Panc1 (cell line): ENCODE measurements at regions not wholly inside any gene's neighbourhood (a gene's known extent, or its start where the extent isn't known, plus 50 kb on each side); places are given as distances from the start of the nearest gene placed in this dataset.
"Not testable (repeated sequence)": the region's sequence is repeated elsewhere in the genome, so short reads cannot be mapped to it uniquely, and the experiment has no call there.

Source experiments
- ATAC-seq: fragments of 200-7000 bp; cut with Tn5 transposase; 2 replicates; pipeline ENCODE4 v1.9.1; 2020; ENCODE audit warnings: mild to moderate bottlenecking, moderate library complexity
- BruUV-seq: library from RNA; stranded (reverse); fragments of 400-500 nt; replicated peaks from 2 replicates; lab custom pipeline; 2021; lab: Mats Ljungman, UMichigan
- CTCF ChIA-PET: fragments of 300-600 bp; sonication (Branson Sonifier 250); formaldehyde crosslinking; loops from one replicate; lab custom pipeline; 2022; ENCODE audit warnings: antibody characterized with exemption; lab: Charles Lee
- POLR2A ChIA-PET: fragments of 300-600 bp; sonication (Branson Sonifier 250); formaldehyde crosslinking; loops from one replicate; lab custom pipeline; 2022; ENCODE audit warnings: antibody characterized with exemption; lab: Charles Lee
- DNase-seq: peaks from one replicate; pipeline ENCODE4 v3.0.0-alpha.2; 2010; ENCODE audit warnings: low read depth, low spot score
- H3K27ac ChIP-seq: 2 replicates; pipeline ENCODE4 v1.5.1; 2011; ENCODE audit warnings: mild to moderate bottlenecking, low read length, inconsistent platforms
- H3K27me3 ChIP-seq: fragments of 200-500 bp; sonication (Bioruptor generic); 2 replicates; pipeline ENCODE4 v1.6.0; 2014; ENCODE audit warnings: low read length, inconsistent platforms; ENCODE audit not compliant: control insufficient read depth, insufficient read depth
- H3K36me3 ChIP-seq: fragments of 200-500 bp; sonication (Bioruptor generic); 2 replicates; pipeline ENCODE4 v1.5.1; 2014; ENCODE audit warnings: inconsistent platforms, mild to moderate bottlenecking, low read length, moderate library complexity; ENCODE audit not compliant: control insufficient read depth, insufficient read depth
- H3K4me1 ChIP-seq: 2 replicates; pipeline ENCODE4 v1.5.1; 2011; ENCODE audit warnings: inconsistent platforms, mild to moderate bottlenecking, low read length, moderate library complexity; ENCODE audit not compliant: control insufficient read depth, insufficient read depth
- H3K4me3 ChIP-seq, 2 experiments: 2 replicates each; pipeline ENCODE4 v1.5.1; 2011 to 2012; ENCODE audit warnings: low read depth in 2 of 2, low read length in 2 of 2, mild to moderate bottlenecking in 2 of 2, inconsistent platforms in 1 of 2, moderate library complexity in 1 of 2
- H3K9me3 ChIP-seq: fragments of 200-500 bp; sonication (Bioruptor generic); 2 replicates; pipeline ENCODE4 v1.5.1; 2014; ENCODE audit warnings: low read depth, mild to moderate bottlenecking, inconsistent platforms, low read length, moderate library complexity; ENCODE audit not compliant: control insufficient read depth, insufficient read depth
- POLR2AphosphoS5 ChIP-seq: IDR thresholded peaks from 2 replicates; pipeline ENCODE4 v1.6.1; 2012; ENCODE audit warnings: mild to moderate bottlenecking, low read depth, low read length, moderate library complexity
- SIN3A ChIP-seq: IDR thresholded peaks from 2 replicates; pipeline ENCODE4 v1.6.1; 2012; ENCODE audit warnings: low read depth, mild to moderate bottlenecking, low read length, moderate library complexity, borderline replicate concordance; ENCODE audit not compliant: insufficient read depth
- TCF7L2 ChIP-seq: IDR thresholded peaks from 2 replicates; pipeline ENCODE4 v1.6.1; 2011; ENCODE audit warnings: mild to moderate bottlenecking, low read depth, low read length, inconsistent platforms
- in situ Hi-C: cut with HindIII; loops from 2 replicates; pipeline ENCODE4 v1.10.0; 2016; ENCODE audit warnings: low sequenced_read_pairs, low pct_unique_long_range_greater_than_20kb
- intact Hi-C: fragments of 100-400 bp; cut with micrococcal nuclease; formaldehyde crosslinking; loops from one replicate; pipeline ENCODE4 v1.10.0; 2022; ENCODE audit not compliant: unreplicated experiment
- TF ChIP-seq, protein P1 (sequence below), 2 experiments: IDR thresholded peaks; 2 replicates each; pipeline ENCODE4 v1.6.1; 2011 to 2012; ENCODE audit warnings: low read depth in 2 of 2, control low read depth in 1 of 2, low read length in 1 of 2, mild to moderate bottlenecking in 1 of 2, moderate library complexity in 1 of 2; ENCODE audit not compliant: insufficient read depth in 1 of 2
- TF ChIP-seq, protein P2 (sequence below): fragments of 450-650 bp; IDR thresholded peaks from 2 replicates; pipeline ENCODE4 v1.5.1; 2017; ENCODE audit warnings: mild to moderate bottlenecking

DNA sequence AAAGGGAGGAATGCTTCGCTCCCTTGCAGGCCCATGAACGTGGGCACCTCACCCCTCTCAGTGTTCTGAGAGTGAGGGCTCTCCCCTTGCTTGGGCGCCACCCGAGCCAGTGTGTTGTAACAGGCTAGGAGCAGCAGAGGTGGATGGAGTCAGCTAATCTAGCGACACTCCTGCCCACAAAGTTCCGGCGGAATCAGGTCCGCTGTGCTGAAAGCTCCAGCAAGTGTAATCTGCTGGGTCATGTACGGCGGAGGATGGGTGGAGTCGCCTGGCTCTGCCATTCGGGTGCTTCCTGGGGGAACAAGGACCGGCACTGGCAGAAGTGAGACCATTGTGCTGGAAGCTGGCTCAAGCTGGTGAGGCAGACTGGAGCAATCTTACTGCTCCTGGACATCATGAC, 1310.1 kb downstream of the EPHA7 start:
- H3K4me3 ChIP-seq: no peak overlapping the region
- CTCF ChIA-PET: no interaction called here
- no peaks in the 10 kb centered on the region for H3K36me3 ChIP-seq
- in situ Hi-C loops: no loop called here
- no peak overlapping the region for H3K27ac ChIP-seq
- ATAC-seq (no peak), DNase-seq (no peak)
- TF ChIP-seq, protein P1, sequence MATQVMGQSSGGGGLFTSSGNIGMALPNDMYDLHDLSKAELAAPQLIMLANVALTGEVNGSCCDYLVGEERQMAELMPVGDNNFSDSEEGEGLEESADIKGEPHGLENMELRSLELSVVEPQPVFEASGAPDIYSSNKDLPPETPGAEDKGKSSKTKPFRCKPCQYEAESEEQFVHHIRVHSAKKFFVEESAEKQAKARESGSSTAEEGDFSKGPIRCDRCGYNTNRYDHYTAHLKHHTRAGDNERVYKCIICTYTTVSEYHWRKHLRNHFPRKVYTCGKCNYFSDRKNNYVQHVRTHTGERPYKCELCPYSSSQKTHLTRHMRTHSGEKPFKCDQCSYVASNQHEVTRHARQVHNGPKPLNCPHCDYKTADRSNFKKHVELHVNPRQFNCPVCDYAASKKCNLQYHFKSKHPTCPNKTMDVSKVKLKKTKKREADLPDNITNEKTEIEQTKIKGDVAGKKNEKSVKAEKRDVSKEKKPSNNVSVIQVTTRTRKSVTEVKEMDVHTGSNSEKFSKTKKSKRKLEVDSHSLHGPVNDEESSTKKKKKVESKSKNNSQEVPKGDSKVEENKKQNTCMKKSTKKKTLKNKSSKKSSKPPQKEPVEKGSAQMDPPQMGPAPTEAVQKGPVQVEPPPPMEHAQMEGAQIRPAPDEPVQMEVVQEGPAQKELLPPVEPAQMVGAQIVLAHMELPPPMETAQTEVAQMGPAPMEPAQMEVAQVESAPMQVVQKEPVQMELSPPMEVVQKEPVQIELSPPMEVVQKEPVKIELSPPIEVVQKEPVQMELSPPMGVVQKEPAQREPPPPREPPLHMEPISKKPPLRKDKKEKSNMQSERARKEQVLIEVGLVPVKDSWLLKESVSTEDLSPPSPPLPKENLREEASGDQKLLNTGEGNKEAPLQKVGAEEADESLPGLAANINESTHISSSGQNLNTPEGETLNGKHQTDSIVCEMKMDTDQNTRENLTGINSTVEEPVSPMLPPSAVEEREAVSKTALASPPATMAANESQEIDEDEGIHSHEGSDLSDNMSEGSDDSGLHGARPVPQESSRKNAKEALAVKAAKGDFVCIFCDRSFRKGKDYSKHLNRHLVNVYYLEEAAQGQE (IDR thresholded peaks at IDR 0.05; ENCODE audit: insufficient read depth in 1 of 2, low read depth in 2 of 2, low read length in 1 of 2): no peak
- TF ChIP-seq, protein P2, sequence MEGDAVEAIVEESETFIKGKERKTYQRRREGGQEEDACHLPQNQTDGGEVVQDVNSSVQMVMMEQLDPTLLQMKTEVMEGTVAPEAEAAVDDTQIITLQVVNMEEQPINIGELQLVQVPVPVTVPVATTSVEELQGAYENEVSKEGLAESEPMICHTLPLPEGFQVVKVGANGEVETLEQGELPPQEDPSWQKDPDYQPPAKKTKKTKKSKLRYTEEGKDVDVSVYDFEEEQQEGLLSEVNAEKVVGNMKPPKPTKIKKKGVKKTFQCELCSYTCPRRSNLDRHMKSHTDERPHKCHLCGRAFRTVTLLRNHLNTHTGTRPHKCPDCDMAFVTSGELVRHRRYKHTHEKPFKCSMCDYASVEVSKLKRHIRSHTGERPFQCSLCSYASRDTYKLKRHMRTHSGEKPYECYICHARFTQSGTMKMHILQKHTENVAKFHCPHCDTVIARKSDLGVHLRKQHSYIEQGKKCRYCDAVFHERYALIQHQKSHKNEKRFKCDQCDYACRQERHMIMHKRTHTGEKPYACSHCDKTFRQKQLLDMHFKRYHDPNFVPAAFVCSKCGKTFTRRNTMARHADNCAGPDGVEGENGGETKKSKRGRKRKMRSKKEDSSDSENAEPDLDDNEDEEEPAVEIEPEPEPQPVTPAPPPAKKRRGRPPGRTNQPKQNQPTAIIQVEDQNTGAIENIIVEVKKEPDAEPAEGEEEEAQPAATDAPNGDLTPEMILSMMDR: no peak
- TF ChIP-seq POLR2AphosphoS5: no peak
- TF ChIP-seq SIN3A: no peak
- no peak for TF ChIP-seq TCF7L2
- POLR2A ChIA-PET: no interaction called here
- H3K9me3 ChIP-seq: no peaks in the 10 kb centered on the region
- H3K4me1 ChIP-seq: no peaks in the 10 kb centered on the region
- BruUV-seq: no TSS peak
- intact Hi-C loops: no loop called here
- no peaks in the 10 kb centered on the region for H3K27me3 ChIP-seq

DNA sequence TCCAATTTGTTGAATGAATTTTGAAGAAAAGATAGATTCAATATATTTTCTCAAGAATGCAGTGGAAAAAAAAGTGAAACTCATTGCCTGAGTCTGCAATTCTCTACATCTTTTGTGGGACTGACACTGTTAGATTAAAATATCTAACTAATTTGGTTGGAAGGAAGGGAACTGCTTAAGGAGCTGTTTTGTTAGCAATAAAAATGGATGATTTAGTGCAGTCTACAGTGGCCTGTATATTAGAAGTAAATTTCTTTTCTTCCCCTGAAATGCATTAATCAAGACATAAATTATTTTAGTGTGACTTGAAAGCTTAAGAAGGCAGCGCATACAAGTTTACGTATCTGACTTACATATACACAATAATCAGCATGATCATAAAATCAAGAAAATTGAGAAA, 1332.6 kb downstream of the EPHA7 start:
- POLR2A ChIA-PET: no interaction called here
- no peaks in the 10 kb centered on the region for H3K9me3 ChIP-seq
- H3K4me1 ChIP-seq: no peaks in the 10 kb centered on the region
- in situ Hi-C loops (no loop called here), intact Hi-C loops (no loop called here)
- DNase-seq (no peak), ATAC-seq (no peak)
- no peaks in the 10 kb centered on the region for H3K36me3 ChIP-seq
- no peak overlapping the region for H3K27ac ChIP-seq
- no peak overlapping the region for H3K4me3 ChIP-seq
- H3K27me3 ChIP-seq: no peaks in the 10 kb centered on the region
- CTCF ChIA-PET: no interaction called here
- TF ChIP-seq, protein P1 (IDR thresholded peaks at IDR 0.05; ENCODE audit: insufficient read depth in 1 of 2, low read depth in 2 of 2, low read length in 1 of 2): no peak
- TF ChIP-seq POLR2AphosphoS5 (no peak), SIN3A (no peak), TCF7L2 (no peak)
- TF ChIP-seq, protein P2: no peak
- no TSS peak for BruUV-seq

DNA sequence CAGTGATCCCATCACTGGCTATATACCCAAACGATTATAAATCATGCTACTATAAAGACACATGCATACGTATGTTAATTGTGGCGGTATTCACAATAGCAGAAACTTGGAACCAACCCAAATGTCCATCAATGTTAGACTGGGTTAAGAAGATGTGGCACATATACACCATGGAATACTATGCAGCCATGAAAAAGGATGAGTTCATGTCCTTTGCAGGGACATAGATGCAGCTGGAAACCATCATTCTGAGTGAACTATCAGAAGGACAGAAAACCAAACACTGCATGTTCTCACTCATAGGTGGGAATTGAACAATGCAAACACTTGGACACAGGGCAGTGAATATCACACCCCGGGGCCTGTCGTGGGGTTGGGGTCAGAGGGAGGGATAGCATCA, 1335.4 kb downstream of the EPHA7 start:
- H3K9me3 ChIP-seq, CTCF ChIA-PET, in situ Hi-C loops, BruUV-seq, ATAC-seq, H3K4me3 ChIP-seq, intact Hi-C loops, DNase-seq, POLR2A ChIA-PET, H3K4me1 ChIP-seq, H3K27ac ChIP-seq, H3K36me3 ChIP-seq, H3K27me3 ChIP-seq: not testable (repeated sequence)
